A549 (cell line): ENCODE measurements at regions not wholly inside any gene's neighbourhood (a gene's known extent, or its start where the extent isn't known, plus 50 kb on each side); places are given as distances from the start of the nearest gene placed in this dataset.

Source experiments
- CHD2 ChIP-seq: fragments of 150-350 bp; IDR thresholded peaks from 2 replicates; pipeline ENCODE4 v1.6.1; 2014; ENCODE audit warnings: low read length; ENCODE audit not compliant: partially characterized antibody
- GATA3 ChIP-seq: IDR thresholded peaks from 2 replicates; pipeline ENCODE4 v1.6.1; 2012; ENCODE audit warnings: borderline replicate concordance
- JUN ChIP-seq, 2 experiments: fragments of >200 bp; sonication (Bioruptor Twin); formaldehyde crosslinking; IDR thresholded peaks; 2 replicates in 1 of 2; 3 replicates in 1 of 2; pipeline ENCODE4 v1.6.1; 2016 to 2017
- PHF8 ChIP-seq: fragments of 200-600 bp; sonication (generic); IDR thresholded peaks from 2 replicates; pipeline ENCODE4 v1.6.1; 2016; ENCODE audit warnings: low read depth, mild to moderate bottlenecking, antibody characterized with exemption, moderate library complexity, borderline replicate concordance
- POLR2A ChIP-seq: IDR thresholded peaks from 2 replicates; pipeline ENCODE4 v1.6.1; 2012; ENCODE audit warnings: mild to moderate bottlenecking, low read length
- RAD21 ChIP-seq, 2 experiments: fragments of >200 bp in 1 of 2; sonication (Bioruptor Twin) in 1 of 2; formaldehyde crosslinking in 1 of 2; IDR thresholded peaks in 1 of 2; conservative IDR thresholded peaks in 1 of 2; 2 replicates in 1 of 2; 3 replicates in 1 of 2; pipeline ENCODE4 v1.6.1; 2012 to 2018; ENCODE audit warnings: inconsistent platforms in 1 of 2
- SREBF2 ChIP-seq: fragments of 450-650 bp; IDR thresholded peaks from 2 replicates; pipeline ENCODE4 v1.6.1; 2014; ENCODE audit warnings: mild to moderate bottlenecking, moderate library complexity
- TP53 ChIP-seq: fragments of 250-450 bp; sonication (Bioruptor Pico); IDR thresholded peaks from 2 replicates; pipeline ENCODE4 v1.5.0; 2021; ENCODE audit warnings: mild to moderate bottlenecking, moderate library complexity
- TF ChIP-seq, protein P1 (sequence below): fragments of >200 bp; sonication (Bioruptor Twin); formaldehyde crosslinking; IDR thresholded peaks from 3 replicates; pipeline ENCODE4 v1.5.1; 2016
- TF ChIP-seq, protein P2 (sequence below): IDR thresholded peaks from 2 replicates; pipeline ENCODE4 v1.6.1; 2012
- TF ChIP-seq, protein P3 (sequence below): fragments of 450-650 bp; IDR thresholded peaks from 2 replicates; pipeline ENCODE4 v1.6.1; 2014; ENCODE audit warnings: antibody characterized with exemption
- TF ChIP-seq, protein P4 (sequence below): fragments of 150-350 bp; IDR thresholded peaks from 2 replicates; pipeline ENCODE4 v1.6.1; 2014; ENCODE audit warnings: low read depth, mild to moderate bottlenecking, low read length

DNA sequence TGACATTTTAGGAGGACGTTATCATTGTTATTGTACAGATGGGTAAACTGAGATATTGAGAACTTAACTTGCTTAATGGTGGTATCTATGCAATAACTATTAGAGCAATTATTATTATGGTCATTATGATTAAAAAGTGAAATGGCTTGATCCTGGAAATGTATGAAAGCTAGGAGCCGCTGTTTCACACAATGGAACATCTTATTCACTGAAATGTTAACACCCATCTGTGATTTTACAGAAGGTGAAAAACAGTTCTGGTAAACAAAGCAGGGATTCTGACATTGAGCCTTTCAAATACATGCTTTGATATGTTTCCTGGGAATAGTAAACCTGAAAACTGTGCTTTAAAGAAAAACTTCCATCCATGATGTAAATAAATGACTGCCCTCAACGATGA is 261.4 kb downstream of the BTG1 start:
- TF ChIP-seq RAD21 (conservative IDR thresholded peaks at IDR 0.05 in 1 of 2, IDR thresholded peaks at IDR 0.05 in 1 of 2) (no peak), GATA3 (no peak), CHD2 (no peak), POLR2A (no peak), PHF8 (no peak), SREBF2 (no peak), JUN (IDR thresholded peaks at IDR 0.05) (no peak), TP53 (no peak)
- TF ChIP-seq, protein P1, sequence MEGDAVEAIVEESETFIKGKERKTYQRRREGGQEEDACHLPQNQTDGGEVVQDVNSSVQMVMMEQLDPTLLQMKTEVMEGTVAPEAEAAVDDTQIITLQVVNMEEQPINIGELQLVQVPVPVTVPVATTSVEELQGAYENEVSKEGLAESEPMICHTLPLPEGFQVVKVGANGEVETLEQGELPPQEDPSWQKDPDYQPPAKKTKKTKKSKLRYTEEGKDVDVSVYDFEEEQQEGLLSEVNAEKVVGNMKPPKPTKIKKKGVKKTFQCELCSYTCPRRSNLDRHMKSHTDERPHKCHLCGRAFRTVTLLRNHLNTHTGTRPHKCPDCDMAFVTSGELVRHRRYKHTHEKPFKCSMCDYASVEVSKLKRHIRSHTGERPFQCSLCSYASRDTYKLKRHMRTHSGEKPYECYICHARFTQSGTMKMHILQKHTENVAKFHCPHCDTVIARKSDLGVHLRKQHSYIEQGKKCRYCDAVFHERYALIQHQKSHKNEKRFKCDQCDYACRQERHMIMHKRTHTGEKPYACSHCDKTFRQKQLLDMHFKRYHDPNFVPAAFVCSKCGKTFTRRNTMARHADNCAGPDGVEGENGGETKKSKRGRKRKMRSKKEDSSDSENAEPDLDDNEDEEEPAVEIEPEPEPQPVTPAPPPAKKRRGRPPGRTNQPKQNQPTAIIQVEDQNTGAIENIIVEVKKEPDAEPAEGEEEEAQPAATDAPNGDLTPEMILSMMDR: no peak
- TF ChIP-seq, protein P2, sequence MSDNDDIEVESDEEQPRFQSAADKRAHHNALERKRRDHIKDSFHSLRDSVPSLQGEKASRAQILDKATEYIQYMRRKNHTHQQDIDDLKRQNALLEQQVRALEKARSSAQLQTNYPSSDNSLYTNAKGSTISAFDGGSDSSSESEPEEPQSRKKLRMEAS: no peak
- TF ChIP-seq, protein P3, sequence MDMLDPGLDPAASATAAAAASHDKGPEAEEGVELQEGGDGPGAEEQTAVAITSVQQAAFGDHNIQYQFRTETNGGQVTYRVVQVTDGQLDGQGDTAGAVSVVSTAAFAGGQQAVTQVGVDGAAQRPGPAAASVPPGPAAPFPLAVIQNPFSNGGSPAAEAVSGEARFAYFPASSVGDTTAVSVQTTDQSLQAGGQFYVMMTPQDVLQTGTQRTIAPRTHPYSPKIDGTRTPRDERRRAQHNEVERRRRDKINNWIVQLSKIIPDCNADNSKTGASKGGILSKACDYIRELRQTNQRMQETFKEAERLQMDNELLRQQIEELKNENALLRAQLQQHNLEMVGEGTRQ: no peak
- TF ChIP-seq, protein P4, sequence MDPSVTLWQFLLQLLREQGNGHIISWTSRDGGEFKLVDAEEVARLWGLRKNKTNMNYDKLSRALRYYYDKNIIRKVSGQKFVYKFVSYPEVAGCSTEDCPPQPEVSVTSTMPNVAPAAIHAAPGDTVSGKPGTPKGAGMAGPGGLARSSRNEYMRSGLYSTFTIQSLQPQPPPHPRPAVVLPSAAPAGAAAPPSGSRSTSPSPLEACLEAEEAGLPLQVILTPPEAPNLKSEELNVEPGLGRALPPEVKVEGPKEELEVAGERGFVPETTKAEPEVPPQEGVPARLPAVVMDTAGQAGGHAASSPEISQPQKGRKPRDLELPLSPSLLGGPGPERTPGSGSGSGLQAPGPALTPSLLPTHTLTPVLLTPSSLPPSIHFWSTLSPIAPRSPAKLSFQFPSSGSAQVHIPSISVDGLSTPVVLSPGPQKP: no peak
